ENCODE measurements at regions not wholly inside any gene's neighbourhood (a gene's known extent, or its start where the extent isn't known, plus 50 kb on each side); places are given as distances from the start of the nearest gene placed in this dataset.
"Not testable (repeated sequence)": the region's sequence is repeated elsewhere in the genome, so short reads cannot be mapped to it uniquely, and the experiment has no call there.

DNA sequence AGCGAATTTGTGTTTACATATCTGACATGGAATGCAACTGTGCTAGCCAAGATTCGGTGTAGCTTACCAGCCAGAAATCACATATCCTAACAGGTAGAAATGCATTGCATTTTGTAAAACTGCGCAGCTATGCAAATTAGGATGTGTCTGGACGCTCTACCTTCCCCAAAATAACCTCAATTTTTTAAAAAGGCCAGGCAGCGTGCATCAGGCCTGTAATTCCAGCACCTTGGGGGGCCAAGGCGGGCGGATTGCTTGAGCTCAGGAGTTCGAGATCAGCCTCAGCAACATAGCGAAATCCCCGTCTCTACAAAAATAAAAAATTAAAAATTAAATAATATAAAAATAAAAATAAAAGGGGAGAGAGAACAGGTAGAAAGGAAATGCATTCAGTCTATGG is 305.0 kb downstream of the TYW1 start:
- Histone ChIP-seq H3K4me2 (ENCODE audit: low read length) (peak overlapping the region; percentile 91), H3K4me3 (ENCODE audit: low read length) (peak overlapping the region; percentile 91), H3K36me3 (ENCODE audit: insufficient read depth, low read length) (peaks cover 6% of the 10 kb centered on the region), H3K4me1 (ENCODE audit: control insufficient read depth, insufficient read depth, low read length) (peaks cover 10% of the 10 kb centered on the region), H3K27me3 (ENCODE audit: control insufficient read depth, insufficient read depth, low read length) (no peaks in the 10 kb centered on the region), H3K9me3 (replicated peaks; ENCODE audit: low read length) (no peaks in the 10 kb centered on the region), H3K9ac (ENCODE audit: low read depth, low read length) (peak overlapping the region; percentile 95)

DNA sequence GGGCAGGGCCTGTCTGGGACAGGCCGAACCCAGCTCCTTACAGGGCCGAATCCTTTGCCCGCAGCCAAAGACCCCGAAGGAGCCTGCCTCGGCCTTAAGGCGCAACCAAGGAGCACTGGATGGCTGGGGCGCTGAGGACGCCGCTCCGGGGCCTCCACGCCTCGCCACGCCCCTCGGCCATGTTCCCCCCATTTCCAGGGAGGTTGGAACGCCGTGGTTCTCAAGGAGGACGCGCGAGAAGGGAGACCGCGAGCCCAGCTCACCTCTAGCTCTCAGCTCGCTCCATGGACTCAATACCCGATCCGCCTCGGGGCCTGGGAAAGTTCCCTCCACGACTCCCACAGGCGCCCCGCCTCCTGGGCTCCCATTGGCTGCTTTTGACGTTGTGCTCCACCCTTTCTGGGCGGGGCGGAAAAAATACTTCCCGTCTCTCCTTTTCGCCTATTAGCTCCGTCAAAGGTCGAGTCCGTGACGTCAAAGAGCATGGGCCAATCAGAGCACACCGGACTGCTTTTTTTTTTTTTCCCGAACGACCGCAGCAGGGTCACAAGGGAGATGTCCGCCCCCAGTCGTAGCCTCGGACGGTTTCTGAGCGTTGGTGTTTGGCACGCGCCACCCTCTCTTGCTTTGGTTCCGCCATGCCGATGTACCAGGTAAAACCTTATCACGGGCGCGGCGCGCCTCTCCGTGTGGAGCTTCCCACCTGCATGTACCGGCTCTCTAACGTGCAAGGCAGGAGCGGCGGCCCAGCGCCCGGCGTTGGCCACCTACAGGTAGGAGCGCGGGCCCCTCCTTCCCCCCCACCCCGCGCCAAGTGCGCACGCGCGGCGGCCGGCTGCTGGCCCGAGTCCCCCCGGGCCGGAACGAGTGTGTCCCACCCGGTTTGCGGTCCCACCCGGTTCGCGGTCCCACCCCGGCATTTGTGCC is 305.7 kb downstream of the TYW1 start:
- Histone ChIP-seq H3K36me3 (ENCODE audit: insufficient read depth, low read length) (peaks cover 7% of the 10 kb centered on the region), H3K4me2 (ENCODE audit: low read length) (peak overlapping the region; percentile 91), H3K4me3 (ENCODE audit: low read length) (peak overlapping the region; percentile 91), H3K27me3 (ENCODE audit: control insufficient read depth, insufficient read depth, low read length) (no peaks in the 10 kb centered on the region), H3K9ac (ENCODE audit: low read depth, low read length) (peak overlapping the region; percentile 95), H3K4me1 (ENCODE audit: control insufficient read depth, insufficient read depth, low read length) (peaks cover 10% of the 10 kb centered on the region), H3K9me3 (replicated peaks; ENCODE audit: low read length) (no peaks in the 10 kb centered on the region)

DNA sequence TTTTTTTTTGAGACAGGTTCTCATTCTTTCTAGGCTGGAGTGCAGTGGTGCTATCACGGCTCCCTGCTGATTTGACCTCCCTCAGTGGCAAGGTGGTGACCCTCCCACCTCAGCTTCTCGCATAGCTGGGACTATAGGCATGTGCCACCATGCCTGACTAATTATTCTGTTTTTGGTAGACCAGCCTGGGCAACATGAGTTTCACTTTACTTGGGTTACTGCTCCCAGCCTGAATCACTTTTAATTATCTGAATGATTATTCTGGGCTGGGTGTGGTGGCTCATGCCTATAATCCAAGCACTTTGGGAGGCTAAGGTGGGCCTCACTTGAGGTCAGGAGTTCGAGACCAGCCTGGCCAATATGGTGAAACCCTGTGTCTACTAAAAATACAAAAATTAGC is 308.2 kb downstream of the TYW1 start:
- H3K4me3 ChIP-seq (ENCODE audit: low read length); H3K4me2 ChIP-seq (ENCODE audit: low read length); H3K9me3 ChIP-seq (replicated peaks; ENCODE audit: low read length); H3K27me3 ChIP-seq (ENCODE audit: control insufficient read depth, insufficient read depth, low read length); H3K9ac ChIP-seq (ENCODE audit: low read depth, low read length); H3K4me1 ChIP-seq (ENCODE audit: control insufficient read depth, insufficient read depth, low read length): not testable (repeated sequence)
- peaks cover 31% of the 10 kb centered on the region for H3K36me3 ChIP-seq (ENCODE audit: insufficient read depth, low read length)

DNA sequence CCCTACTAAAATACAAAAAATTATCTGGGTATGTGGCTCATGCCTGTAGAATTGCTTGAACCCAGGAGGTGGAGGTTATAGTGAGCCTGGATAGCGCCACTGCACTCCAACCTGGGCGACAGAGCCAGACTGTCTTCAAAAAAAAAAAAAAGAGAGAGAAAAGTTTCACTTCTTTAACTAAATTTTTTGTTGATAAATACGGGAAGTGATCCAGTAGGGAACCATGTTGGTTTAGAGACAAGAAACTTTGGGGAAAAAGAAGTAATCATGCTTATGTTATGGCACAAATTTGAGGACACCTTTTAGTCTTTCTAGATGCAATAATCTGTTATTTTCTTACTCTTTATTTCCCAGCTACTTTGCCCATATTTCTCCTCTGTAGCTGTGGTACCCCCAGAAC is 309.7 kb downstream of the TYW1 start:
- Histone ChIP-seq H3K27me3 (ENCODE audit: control insufficient read depth, insufficient read depth, low read length) (no peaks in the 10 kb centered on the region), H3K4me2 (ENCODE audit: low read length) (no peak overlapping the region), H3K36me3 (ENCODE audit: insufficient read depth, low read length) (peaks cover 46% of the 10 kb centered on the region), H3K4me1 (ENCODE audit: control insufficient read depth, insufficient read depth, low read length) (peaks cover 9% of the 10 kb centered on the region), H3K9ac (ENCODE audit: low read depth, low read length) (no peak overlapping the region), H3K4me3 (ENCODE audit: low read length) (no peak overlapping the region), H3K9me3 (replicated peaks; ENCODE audit: low read length) (no peaks in the 10 kb centered on the region)

DNA sequence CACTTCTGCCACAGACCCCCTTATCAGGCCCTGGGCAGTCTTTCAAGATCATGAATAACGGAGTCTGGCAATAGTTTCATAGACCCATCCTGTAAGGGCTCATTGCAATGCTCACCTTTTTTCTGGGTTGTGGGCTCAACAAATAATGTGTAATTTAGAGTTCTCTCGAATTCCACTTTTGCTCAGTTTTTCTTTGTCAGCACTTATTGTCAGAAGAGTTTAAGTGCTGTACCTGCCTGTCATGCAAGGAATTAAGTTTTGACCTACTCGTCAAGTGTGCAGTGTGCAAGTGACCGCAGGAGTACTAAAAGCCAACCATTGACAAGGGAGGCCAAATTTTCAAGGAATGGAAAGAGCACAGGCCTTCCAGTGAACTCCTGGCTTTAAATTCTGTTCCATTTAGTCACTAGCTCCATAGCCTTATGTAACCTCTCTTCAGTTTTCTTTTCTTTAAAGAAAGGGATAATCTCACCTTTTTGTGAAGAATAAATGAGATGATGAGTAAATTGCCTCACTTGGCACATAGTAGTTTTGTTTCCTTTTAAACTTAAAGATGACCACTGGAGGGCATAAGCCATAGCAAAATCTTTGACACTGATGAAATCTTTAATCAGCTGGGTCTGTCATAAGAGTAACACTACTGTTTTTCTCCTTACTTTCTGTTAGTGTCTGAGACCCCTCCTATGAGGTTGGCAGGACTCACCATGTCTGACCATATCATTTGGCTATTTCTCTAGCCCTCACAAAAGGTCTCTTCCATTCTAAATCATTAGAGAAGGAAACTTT is 313.3 kb downstream of the TYW1 start:
- H3K4me3 ChIP-seq (ENCODE audit: low read length): no peak overlapping the region
- peaks cover 65% of the 10 kb centered on the region for H3K36me3 ChIP-seq (ENCODE audit: insufficient read depth, low read length)
- H3K9ac ChIP-seq (ENCODE audit: low read depth, low read length): no peak overlapping the region
- no peaks in the 10 kb centered on the region for H3K27me3 ChIP-seq (ENCODE audit: control insufficient read depth, insufficient read depth, low read length)
- peaks cover 4% of the 10 kb centered on the region for H3K4me1 ChIP-seq (ENCODE audit: control insufficient read depth, insufficient read depth, low read length)
- H3K9me3 ChIP-seq (replicated peaks; ENCODE audit: low read length): no peaks in the 10 kb centered on the region
- no peak overlapping the region for H3K4me2 ChIP-seq (ENCODE audit: low read length)

DNA sequence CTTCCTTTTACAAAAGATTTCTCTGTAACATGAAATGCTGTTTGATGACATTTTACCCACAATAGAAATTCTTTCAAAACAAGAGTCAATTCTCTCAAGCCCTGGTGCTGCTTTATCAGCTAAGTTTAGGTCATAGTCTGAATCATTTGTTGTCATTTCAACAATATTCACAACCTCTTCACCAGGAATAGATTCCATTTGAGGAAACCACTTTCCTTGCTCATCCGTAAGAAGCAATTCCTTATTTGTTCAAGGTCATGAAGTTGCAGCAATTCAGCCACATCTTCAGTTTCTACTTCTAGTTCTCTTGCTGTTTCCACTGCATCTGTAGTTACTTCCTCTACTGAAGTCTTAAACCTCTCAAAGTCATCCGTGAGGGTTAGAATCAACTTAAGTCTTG is 315.3 kb downstream of the TYW1 start:
- no peaks in the 10 kb centered on the region for H3K4me1 ChIP-seq (ENCODE audit: control insufficient read depth, insufficient read depth, low read length)
- no peak overlapping the region for H3K4me3 ChIP-seq (ENCODE audit: low read length)
- no peaks in the 10 kb centered on the region for H3K27me3 ChIP-seq (ENCODE audit: control insufficient read depth, insufficient read depth, low read length)
- H3K9ac ChIP-seq (ENCODE audit: low read depth, low read length): no peak overlapping the region
- H3K9me3 ChIP-seq (replicated peaks; ENCODE audit: low read length): no peaks in the 10 kb centered on the region
- H3K36me3 ChIP-seq (ENCODE audit: insufficient read depth, low read length): peaks cover 64% of the 10 kb centered on the region
- H3K4me2 ChIP-seq (ENCODE audit: low read length): no peak overlapping the region

DNA sequence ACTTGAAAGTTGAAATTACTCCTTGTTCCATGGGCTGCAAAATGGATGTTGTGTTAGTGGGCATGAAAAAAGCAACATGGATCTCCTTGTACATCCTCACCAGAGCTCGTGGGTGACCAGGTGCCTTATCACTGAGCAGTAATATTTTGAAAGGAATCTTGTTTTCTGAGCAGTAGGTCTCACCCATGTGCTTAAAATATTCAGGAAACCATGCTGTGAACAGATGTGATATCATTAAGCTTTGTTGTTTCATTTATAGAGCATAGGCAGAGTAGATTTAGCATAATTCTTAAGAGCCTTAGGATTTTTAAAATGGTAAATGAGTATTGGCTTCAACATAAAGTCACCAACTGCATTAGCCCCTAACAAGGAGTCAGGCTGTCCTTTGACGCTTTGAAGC is 316.6 kb downstream of the TYW1 start:
- Histone ChIP-seq H3K9me3 (replicated peaks; ENCODE audit: low read length) (no peaks in the 10 kb centered on the region), H3K4me1 (ENCODE audit: control insufficient read depth, insufficient read depth, low read length) (no peaks in the 10 kb centered on the region), H3K27me3 (ENCODE audit: control insufficient read depth, insufficient read depth, low read length) (no peaks in the 10 kb centered on the region), H3K36me3 (ENCODE audit: insufficient read depth, low read length) (peaks cover 55% of the 10 kb centered on the region), H3K4me2 (ENCODE audit: low read length) (no peak overlapping the region), H3K9ac (ENCODE audit: low read depth, low read length) (no peak overlapping the region), H3K4me3 (ENCODE audit: low read length) (no peak overlapping the region)

DNA sequence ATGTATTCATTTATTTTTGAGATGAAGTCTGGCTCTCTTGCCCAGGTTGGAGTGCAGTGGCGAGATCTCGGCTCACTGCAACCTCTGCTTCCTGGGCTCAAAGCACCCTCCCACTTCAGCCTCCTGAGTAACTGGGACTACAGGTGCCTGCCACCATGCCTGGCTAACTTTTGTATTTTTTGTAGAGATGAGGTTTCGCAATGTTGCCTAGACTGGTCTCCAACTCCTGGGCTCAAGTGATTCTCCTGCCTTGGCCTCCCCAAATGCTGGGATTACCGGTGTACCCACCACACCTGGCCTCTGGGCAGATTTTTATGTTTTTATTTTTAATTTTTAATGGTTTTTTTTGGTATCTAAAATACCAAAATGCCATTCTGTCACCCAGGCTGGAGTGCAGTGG is 320.3 kb downstream of the TYW1 start:
- not testable (repeated sequence) for H3K4me3 ChIP-seq (ENCODE audit: low read length); H3K9ac ChIP-seq (ENCODE audit: low read depth, low read length); H3K4me2 ChIP-seq (ENCODE audit: low read length); H3K9me3 ChIP-seq (replicated peaks; ENCODE audit: low read length); H3K27me3 ChIP-seq (ENCODE audit: control insufficient read depth, insufficient read depth, low read length); H3K4me1 ChIP-seq (ENCODE audit: control insufficient read depth, insufficient read depth, low read length)
- H3K36me3 ChIP-seq (ENCODE audit: insufficient read depth, low read length): peaks cover 24% of the 10 kb centered on the region

DNA sequence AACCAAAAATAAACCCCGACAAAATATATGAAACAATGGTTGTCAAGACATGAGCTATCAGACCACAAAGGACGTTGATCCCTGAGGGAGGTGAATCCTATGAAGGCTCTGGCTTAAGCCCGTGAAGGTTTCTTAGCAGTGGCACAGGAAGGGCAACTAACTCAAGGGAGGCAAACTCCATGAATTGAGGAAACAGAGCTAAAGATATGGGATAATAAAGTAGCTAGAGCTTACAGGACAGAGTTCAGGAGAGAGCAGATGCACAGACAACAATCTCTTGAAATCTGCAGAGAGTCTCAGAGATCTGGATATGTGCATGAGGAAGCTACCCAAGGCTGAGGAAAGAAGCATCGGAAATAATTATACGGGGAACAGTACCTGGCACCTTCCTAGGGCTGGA is 331.6 kb downstream of the TYW1 start:
- H3K4me1 ChIP-seq (ENCODE audit: control insufficient read depth, insufficient read depth, low read length); H3K36me3 ChIP-seq (ENCODE audit: insufficient read depth, low read length); H3K4me2 ChIP-seq (ENCODE audit: low read length); H3K9ac ChIP-seq (ENCODE audit: low read depth, low read length); H3K27me3 ChIP-seq (ENCODE audit: control insufficient read depth, insufficient read depth, low read length); H3K9me3 ChIP-seq (replicated peaks; ENCODE audit: low read length); H3K4me3 ChIP-seq (ENCODE audit: low read length): not testable (repeated sequence)

DNA sequence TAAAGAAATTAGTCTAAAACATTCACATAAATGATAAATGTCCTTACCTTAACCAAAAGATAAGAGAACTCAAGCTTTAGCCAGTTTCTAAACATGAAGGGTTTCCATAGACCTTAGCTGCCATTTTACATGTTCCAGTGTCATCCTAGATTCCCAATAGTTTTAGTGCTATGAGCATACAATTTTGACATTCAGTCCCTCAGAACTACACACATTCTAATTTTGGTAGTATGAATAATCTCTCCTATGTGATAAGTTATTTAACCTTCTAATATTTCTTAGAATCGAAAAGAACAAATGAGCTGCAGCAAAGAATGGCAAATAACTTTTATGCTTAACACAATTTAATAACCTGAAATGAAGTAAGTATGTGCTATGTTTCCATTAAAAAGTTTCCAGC is 338.5 kb downstream of the TYW1 start:
- H3K9me3 ChIP-seq (replicated peaks; ENCODE audit: low read length); H3K4me3 ChIP-seq (ENCODE audit: low read length); H3K27me3 ChIP-seq (ENCODE audit: control insufficient read depth, insufficient read depth, low read length); H3K4me1 ChIP-seq (ENCODE audit: control insufficient read depth, insufficient read depth, low read length); H3K4me2 ChIP-seq (ENCODE audit: low read length); H3K36me3 ChIP-seq (ENCODE audit: insufficient read depth, low read length); H3K9ac ChIP-seq (ENCODE audit: low read depth, low read length): not testable (repeated sequence)

DNA sequence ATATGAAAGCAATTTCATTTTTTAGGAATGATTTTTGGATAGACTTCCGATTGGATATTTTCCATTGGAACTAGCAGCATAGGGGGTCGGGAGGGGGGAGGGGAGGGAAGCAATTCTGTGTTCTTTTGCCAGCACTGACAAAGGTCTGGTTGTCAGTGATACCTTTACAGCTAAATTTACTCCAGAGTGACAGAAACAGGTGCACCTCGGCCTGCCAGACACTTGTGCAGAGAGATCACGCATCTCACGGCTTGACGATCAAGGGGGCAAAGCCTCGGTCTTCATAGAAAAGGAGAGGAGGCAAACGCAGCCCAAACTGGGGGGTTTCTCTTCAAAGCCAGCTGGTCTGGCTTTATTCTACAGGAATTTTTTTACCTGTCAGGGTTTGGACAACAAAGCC is 339.0 kb downstream of the TYW1 start:
- H3K27me3 ChIP-seq (ENCODE audit: control insufficient read depth, insufficient read depth, low read length); H3K4me3 ChIP-seq (ENCODE audit: low read length); H3K4me1 ChIP-seq (ENCODE audit: control insufficient read depth, insufficient read depth, low read length); H3K4me2 ChIP-seq (ENCODE audit: low read length); H3K36me3 ChIP-seq (ENCODE audit: insufficient read depth, low read length); H3K9ac ChIP-seq (ENCODE audit: low read depth, low read length); H3K9me3 ChIP-seq (replicated peaks; ENCODE audit: low read length): not testable (repeated sequence)

DNA sequence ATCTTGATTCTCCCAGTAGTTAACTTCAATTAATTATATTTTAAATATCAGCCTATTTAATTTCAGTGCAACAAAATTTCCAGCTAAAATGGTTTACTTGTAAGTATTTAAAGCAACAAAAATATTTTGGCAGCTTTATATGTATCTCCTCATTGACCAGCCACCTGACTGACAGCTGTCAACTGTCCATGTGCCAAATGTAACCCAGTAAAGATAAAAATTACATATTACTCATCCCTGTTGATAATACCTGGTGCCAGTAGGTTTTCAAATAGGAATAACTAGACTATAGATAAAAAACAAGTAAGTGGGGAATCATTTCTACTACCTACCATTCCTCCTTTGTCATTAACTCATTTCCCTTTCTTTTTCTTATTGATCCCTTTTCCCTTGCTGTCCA is 341.9 kb downstream of the TYW1 start:
- not testable (repeated sequence) for H3K4me2 ChIP-seq (ENCODE audit: low read length); H3K4me3 ChIP-seq (ENCODE audit: low read length); H3K9ac ChIP-seq (ENCODE audit: low read depth, low read length); H3K27me3 ChIP-seq (ENCODE audit: control insufficient read depth, insufficient read depth, low read length); H3K9me3 ChIP-seq (replicated peaks; ENCODE audit: low read length); H3K36me3 ChIP-seq (ENCODE audit: insufficient read depth, low read length); H3K4me1 ChIP-seq (ENCODE audit: control insufficient read depth, insufficient read depth, low read length)

Data from skeletal muscle satellite cell (primary cell).